Lung (tissue), 11 donors: ENCODE measurements at regions not wholly inside any gene's neighbourhood (a gene's known extent, or its start where the extent isn't known, plus 50 kb on each side); places are given as distances from the start of the nearest gene placed in this dataset.

ENCODE experiments used
- ATAC-seq: fragments of 200-7000 bp; cut with Tn5 transposase; one replicate; pipeline ENCODE4 v1.9.1; 2020; ENCODE audit warnings: moderate number of reproducible peaks; ENCODE audit not compliant: insufficient read depth, low FRiP score
- DNase-seq, 3 donors: peaks; one replicate each; pipeline ENCODE4 v3.0.0-alpha.2; 2013 to 2017
- H3K27ac ChIP-seq, 2 donors: one replicate each; pipeline ENCODE4 v1.5.1; 2013; ENCODE audit warnings: mild to moderate bottlenecking in 2 of 2, moderate library complexity in 2 of 2, control low read depth in 1 of 2, inconsistent platforms in 1 of 2, low read depth in 1 of 2, low read length in 1 of 2
- H3K27me3 ChIP-seq, 3 donors: one replicate each; pipeline ENCODE4 v1.5.1; 2013; ENCODE audit warnings: low read length in 2 of 3; ENCODE audit not compliant: control insufficient read depth in 3 of 3, insufficient read depth in 3 of 3
- H3K36me3 ChIP-seq, 4 donors: one replicate each; pipeline ENCODE4 v1.5.1; 2013; ENCODE audit warnings: low read length in 4 of 4, mild to moderate bottlenecking in 1 of 4, moderate library complexity in 1 of 4; ENCODE audit not compliant: control insufficient read depth in 4 of 4, insufficient read depth in 4 of 4
- H3K4me1 ChIP-seq, 5 donors: one replicate each; pipeline ENCODE4 v1.5.1; 2013; ENCODE audit warnings: low read length in 5 of 5, mild to moderate bottlenecking in 2 of 5, moderate library complexity in 1 of 5; ENCODE audit not compliant: control insufficient read depth in 5 of 5, insufficient read depth in 5 of 5
- H3K4me3 ChIP-seq: one replicate; pipeline ENCODE4 v1.5.1; 2013; ENCODE audit warnings: mild to moderate bottlenecking, control low read depth, moderate library complexity
- H3K9ac ChIP-seq, 2 donors: one replicate each; pipeline ENCODE4 v1.5.1; 2013; ENCODE audit warnings: low read length in 2 of 2, control low read depth in 1 of 2; ENCODE audit not compliant: insufficient read depth in 1 of 2
- H3K9me3 ChIP-seq, 4 donors: one replicate each; pipeline ENCODE4 v1.5.1; 2013; ENCODE audit warnings: low read length in 3 of 4, mild to moderate bottlenecking in 1 of 4, moderate library complexity in 1 of 4; ENCODE audit not compliant: control insufficient read depth in 4 of 4, insufficient read depth in 3 of 4
- WGBS, 2 donors: extraction: QIAGEN DNeasy Blood & Tissue Kit; methylation state at CpG; one replicate each; pipeline ENCODE4 v1.1.7; 2013; 5-methylcytosine and 5-hydroxymethylcytosine counted together
- TF ChIP-seq, protein P1 (sequence below): IDR thresholded peaks from 2 replicates; pipeline ENCODE4 v1.5.1; 2012; ENCODE audit warnings: mild to moderate bottlenecking; ENCODE audit errors: control extremely low read depth, extremely low read depth
- donor health status: control.
- donor health status: control.
- donor health status: Bipolar disorder and iron deficiency.
- donor health status: healthy.
- donor health status: DM: yes; HTN: yes; CAD: no.

DNA sequence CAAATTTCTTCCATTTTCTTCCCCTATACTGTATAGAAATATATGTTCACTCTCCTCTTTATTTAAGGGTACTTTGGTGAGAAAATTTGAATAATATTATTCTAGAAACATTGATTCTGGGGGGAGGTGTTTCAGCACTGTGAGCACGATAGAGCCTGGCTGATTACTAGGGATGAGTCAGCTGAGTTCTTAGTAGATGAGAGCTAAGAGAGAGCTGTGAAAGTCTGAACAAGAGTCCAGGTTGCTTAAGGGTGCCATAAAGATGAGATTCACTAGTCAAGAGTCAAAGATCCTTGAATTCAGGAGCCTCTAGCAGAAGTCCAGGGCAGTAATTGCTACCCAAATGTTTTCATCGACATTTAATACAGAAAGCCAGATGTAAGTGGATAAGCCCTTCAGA lies 756.6 kb upstream of the API5 start:
- ATAC-seq (no peak), DNase-seq (no peak)
- Histone ChIP-seq H3K27me3 (no peaks in the 10 kb centered on the region), H3K9ac (no peak overlapping the region), H3K36me3 (no peaks in the 10 kb centered on the region), H3K27ac (no peak overlapping the region), H3K4me1 (peaks cover 0 to 8% (median 0%) of the 10 kb centered on the region in 5 donors), H3K9me3 (no peaks in the 10 kb centered on the region), H3K4me3 (no peak overlapping the region)
- WGBS, 2 donors = 78 to 83% methylated on average over 2 of the region's 2 CpGs
- TF ChIP-seq, protein P1, sequence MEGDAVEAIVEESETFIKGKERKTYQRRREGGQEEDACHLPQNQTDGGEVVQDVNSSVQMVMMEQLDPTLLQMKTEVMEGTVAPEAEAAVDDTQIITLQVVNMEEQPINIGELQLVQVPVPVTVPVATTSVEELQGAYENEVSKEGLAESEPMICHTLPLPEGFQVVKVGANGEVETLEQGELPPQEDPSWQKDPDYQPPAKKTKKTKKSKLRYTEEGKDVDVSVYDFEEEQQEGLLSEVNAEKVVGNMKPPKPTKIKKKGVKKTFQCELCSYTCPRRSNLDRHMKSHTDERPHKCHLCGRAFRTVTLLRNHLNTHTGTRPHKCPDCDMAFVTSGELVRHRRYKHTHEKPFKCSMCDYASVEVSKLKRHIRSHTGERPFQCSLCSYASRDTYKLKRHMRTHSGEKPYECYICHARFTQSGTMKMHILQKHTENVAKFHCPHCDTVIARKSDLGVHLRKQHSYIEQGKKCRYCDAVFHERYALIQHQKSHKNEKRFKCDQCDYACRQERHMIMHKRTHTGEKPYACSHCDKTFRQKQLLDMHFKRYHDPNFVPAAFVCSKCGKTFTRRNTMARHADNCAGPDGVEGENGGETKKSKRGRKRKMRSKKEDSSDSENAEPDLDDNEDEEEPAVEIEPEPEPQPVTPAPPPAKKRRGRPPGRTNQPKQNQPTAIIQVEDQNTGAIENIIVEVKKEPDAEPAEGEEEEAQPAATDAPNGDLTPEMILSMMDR = no peak

DNA sequence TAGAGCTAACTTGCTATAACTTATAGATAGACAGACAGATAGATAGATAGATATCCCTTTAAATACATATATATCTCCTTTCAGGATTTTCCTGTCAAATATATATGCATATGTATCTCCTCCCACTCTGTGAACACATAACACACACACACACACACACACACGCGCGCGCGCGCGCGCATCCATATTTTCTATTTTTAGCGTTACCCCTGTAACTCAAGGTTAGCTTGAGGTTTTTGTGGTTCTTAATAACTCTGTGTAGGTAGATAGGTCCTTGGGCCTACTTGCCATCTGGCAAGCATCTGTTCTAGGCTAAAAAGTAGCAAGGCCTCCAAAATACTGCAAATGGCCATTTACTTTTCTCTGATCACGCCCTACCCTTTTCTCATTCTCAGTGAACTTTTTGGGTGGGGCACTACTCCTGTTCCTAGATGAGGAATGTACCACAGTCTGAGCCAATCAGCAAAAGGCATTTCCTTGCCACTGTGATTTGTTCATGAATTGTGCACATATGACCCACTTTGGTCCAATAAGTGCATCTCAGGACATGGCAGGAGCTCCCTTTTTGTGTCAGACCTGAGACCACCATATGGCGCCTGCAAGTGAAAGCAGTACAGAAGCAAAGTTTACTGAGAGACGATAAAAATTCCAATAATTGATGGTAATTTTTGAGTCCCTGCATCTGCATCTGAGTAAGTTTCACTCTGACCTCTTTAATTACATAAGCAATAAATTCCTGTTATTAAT lies 740.5 kb upstream of the API5 start:
- DNase-seq = no peak
- Histone ChIP-seq H3K27me3 (no peaks in the 10 kb centered on the region), H3K4me1 (no peaks in the 10 kb centered on the region), H3K4me3 (no peak overlapping the region), H3K9ac (no peak overlapping the region), H3K9me3 (no peaks in the 10 kb centered on the region), H3K36me3 (no peaks in the 10 kb centered on the region), H3K27ac (no peak overlapping the region)
- ATAC-seq = no peak
- TF ChIP-seq, protein P1 = no peak
- WGBS, 2 donors = 49 to 72% methylated on average over 12 of the region's 12 CpGs

DNA sequence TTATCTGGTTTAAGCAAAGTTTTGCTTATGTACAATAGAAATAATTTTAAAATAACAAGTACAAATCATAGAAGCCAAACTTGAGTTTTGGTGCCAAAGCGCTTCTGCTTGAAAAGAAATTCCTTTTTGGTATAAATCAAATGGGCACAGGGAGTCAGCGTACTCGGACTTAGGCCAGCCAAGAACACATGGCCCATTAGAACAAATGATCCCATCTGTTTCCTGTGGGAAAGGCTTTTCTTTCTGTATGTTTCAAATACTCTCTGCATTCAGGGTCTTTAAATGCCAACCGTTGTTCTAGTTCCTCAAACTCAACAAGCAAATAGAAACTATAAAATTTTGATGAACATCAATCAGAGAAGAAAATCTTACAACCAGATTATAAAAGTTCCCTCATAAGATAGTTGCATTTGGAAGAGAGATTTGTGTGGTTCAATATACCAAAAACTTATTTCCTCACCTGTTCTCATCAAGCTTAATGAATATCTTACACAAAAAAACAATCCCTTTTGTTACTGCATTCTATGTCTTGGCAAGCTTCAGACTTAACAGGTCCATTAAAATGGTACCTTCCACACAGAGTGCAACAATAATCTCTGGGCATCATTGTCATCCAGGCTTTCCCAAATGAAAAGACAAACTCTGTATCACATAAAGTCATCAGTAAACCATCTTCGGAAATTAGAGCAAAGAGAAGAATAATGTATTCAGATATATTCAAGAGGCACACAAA lies 739.8 kb upstream of the API5 start:
- 38 to 54% methylated on average over 5 of the region's 5 CpGs for WGBS, 2 donors
- no peak for ATAC-seq
- H3K27ac ChIP-seq = no peak overlapping the region
- TF ChIP-seq, protein P1 = no peak
- no peaks in the 10 kb centered on the region for H3K27me3 ChIP-seq
- H3K36me3 ChIP-seq = no peaks in the 10 kb centered on the region
- H3K4me1 ChIP-seq = no peaks in the 10 kb centered on the region
- no peaks in the 10 kb centered on the region for H3K9me3 ChIP-seq
- DNase-seq = no peak
- H3K9ac ChIP-seq = no peak overlapping the region
- no peak overlapping the region for H3K4me3 ChIP-seq
